Esophagus muscularis mucosa (tissue), 4 donors: ENCODE measurements at regions not wholly inside any gene's neighbourhood (a gene's known extent, or its start where the extent isn't known, plus 50 kb on each side); places are given as distances from the start of the nearest gene placed in this dataset.

Experiments used
- CTCF ChIP-seq, 3 experiments: fragments of 200-600 bp in 2 of 3; fragments of 450-650 bp in 1 of 3; sonication (generic) in 2 of 3; IDR thresholded peaks; one replicate each; pipeline ENCODE4 v1.5.1; 2017 to 2019; ENCODE audit warnings: antibody characterized with exemption in 3 of 3, mild to moderate bottlenecking in 2 of 3, moderate library complexity in 1 of 3
- EP300 ChIP-seq: sonication (generic); formaldehyde crosslinking; IDR thresholded peaks from one replicate; pipeline ENCODE4 v1.6.1; 2017; ENCODE audit warnings: antibody characterized with exemption
- POLR2A ChIP-seq: fragments of 450-650 bp; IDR thresholded peaks from one replicate; pipeline ENCODE4 v1.6.1; 2017; ENCODE audit warnings: antibody characterized with exemption, moderate library complexity, mild to moderate bottlenecking, low read depth
- POLR2AphosphoS5 ChIP-seq, 2 donors: sonication (generic); formaldehyde crosslinking; IDR thresholded peaks; one replicate each; pipeline ENCODE4 v1.6.1; 2017; ENCODE audit warnings: antibody characterized with exemption in 2 of 2

- TF ChIP-seq CTCF (IDR thresholded peaks at IDR 0.05) (no peak), POLR2AphosphoS5 (IDR thresholded peaks at IDR 0.05) (no peak), POLR2A (no peak), EP300 (no peak)
Observed at GRCh38 chr18:38552732-38553321, 987.2 kb upstream of the CELF4 start.
